Ramos (cell line): ENCODE measurements at regions not wholly inside any gene's neighbourhood (a gene's known extent, or its start where the extent isn't known, plus 50 kb on each side); places are given as distances from the start of the nearest gene placed in this dataset.

Source experiments
- in situ Hi-C: fragments of 300-500 bp; cut with MboI; formaldehyde crosslinking; loops from one replicate; pipeline ENCODE4 v1.14.3; 2022; ENCODE audit warnings: low sequenced_read_pairs; ENCODE audit not compliant: unreplicated experiment

DNA sequence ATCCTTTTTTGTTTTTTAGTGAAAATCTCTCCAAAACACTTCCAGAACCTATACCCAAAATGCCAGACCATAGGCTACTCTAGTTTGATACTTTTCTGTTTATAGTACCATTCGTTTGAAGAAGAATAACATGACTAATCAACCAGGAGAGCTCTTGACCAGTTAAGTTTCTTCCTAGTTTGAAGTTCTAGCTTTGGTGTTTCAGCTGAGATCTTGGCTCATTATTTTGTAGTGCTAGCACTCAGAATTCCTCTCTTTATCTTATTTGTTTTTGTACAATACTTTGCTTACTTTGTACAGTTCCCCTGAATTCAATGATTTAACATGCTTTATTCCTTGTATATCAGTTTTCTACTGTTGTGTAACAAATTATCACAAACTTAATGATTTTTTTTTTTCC is 911.6 kb downstream of the EFNA5 start:
- in situ Hi-C loops, result no loop called here

- in situ Hi-C loops, result no loop called here
Observed at GRCh38 chr5:106757672-106758071, 913.1 kb downstream of the EFNA5 start.

DNA sequence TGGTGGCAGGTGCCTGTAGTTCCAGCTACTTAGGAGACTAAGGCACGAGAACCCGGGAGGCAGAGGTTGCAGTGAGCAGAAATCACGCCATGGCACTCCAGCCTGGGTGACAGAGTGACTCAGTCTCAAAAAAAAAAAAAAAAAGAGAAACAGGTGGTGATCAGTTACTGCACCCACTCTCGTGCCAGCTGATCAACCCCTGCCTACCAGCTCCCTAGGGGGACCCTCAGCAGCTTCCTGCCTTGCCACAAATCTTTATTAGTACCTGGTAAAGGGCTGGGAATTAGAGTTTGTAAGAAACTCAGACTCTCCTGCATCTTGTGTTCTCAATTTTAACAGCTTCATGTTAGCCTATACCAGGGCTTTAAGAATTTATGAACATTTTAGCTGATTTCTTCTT is 914.9 kb downstream of the EFNA5 start:
- in situ Hi-C loops, result no loop called here

- in situ Hi-C loops, result no loop called here
Observed at GRCh38 chr5:106755066-106755465, 915.7 kb downstream of the EFNA5 start.

GRCh38 chr5:106749826-106750225 is 920.9 kb downstream of the EFNA5 start:
- in situ Hi-C loops, result no loop called here

- in situ Hi-C loops, result no loop called here
Observed at GRCh38 chr5:106739127-106739526, 931.6 kb downstream of the EFNA5 start.

DNA sequence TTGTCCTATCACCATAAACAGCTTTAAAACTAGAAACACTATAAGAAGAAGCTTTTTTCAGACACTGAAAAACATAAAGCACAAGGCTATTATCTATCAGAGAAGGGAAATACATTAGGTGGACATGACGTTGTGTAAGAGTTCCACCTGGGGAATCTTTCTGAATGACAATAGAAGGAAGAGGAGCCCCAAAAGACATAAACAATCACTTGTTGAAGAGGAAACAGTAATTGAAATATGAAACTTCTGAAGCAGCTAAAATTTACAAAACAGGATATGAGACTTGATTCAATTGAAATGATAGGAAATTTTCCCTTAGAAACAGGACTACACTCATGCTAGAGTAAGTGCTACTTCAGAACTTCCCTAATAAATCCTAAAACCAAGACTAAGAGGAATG is 933.6 kb downstream of the EFNA5 start:
- in situ Hi-C loops, result no loop called here

DNA sequence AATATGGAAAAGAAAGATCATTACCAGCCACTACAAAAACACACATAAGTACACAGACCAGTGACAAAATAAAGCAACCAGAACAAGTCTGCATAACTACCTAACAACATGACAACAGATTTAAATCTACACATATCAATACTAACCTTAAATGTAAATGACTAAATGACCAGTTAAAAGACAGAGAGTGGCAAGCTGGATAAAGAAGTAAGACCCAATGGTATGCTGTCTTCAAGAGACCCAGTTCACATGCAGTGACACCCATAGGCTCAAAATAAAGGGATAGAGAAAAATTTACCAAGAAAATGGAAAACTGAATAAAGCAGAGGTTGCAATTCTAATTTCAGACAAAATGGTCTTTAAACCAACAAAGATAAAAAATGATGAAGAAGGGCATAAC is 938.1 kb downstream of the EFNA5 start:
- in situ Hi-C loops, result no loop called here

DNA sequence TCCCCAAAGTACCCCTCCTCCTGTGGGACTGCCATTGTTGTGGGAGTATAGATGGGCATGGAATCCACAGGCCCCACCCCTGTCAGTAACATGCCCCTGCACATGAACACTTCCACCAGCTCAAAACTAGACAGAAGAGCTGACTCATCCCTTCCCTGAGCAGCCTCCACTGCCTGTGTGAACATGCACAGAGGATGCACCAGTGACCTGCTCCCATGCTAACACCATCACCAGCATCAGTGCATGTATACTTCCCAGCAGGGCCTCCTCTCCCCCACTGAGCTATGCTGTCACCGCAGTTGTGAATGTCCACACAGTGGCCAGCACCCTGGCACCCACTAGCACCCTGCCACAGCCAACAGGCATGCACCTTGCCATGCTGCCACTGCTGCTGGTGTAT is 939.8 kb downstream of the EFNA5 start:
- in situ Hi-C loops, result no loop called here

DNA sequence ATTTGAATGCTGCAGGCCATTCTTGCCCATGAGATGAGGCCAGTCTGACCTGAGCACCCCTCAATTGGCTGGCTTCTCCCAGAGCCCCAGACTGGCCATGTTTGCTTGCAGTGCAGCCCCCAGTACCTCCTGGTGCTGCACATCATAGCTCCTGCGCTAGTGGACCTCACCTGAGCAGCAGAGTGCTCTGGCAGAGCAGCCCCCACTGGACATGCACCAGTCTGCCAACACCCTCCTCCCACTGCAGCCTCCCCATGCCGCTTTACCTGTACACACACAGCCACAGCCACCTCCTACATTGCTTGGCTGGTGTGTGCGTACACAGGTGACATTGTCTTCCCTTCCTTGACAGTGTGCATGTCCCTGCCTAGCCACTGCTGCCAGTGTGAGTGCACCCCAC is 940.2 kb downstream of the EFNA5 start:
- in situ Hi-C loops, result no loop called here

DNA sequence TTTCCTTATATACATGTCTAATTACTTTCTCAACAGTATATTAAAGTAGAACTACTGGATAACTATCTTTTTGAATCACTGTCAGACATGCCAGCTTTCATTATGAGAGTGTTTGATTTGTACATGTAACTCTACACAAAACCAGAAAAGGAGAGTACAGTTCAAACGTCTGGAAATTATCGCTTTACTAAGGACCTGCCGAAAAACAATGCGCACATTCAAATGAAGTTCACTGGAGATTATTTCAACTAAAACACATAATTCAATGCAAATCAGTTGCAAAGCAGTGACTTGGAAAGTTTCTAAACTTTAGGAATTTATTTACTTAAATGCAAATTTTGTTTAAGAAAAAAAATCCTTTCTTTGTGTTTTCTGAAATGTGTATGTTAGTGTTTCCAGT is 942.5 kb downstream of the EFNA5 start:
- in situ Hi-C loops, result no loop called here

DNA sequence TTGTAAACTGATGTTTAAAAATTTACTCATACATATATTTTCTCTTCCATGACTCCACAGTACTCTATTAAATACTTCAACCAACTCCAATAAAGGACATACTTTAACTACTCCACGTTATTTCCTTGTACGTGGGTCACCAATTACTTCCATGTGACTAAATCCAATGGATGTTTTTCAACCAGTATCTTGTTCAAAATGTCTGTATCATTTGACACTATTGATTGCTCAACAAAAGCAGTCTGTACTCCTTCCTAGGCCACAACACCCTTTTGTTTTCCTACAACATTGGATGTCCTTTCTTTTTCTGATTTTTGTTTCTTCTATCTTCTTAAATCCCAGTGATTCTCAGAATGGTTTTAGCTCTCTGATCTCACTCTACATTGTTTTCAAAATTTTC is 943.7 kb downstream of the EFNA5 start:
- in situ Hi-C loops, result no loop called here

GRCh38 chr5:106720367-106720766 is 950.4 kb downstream of the EFNA5 start:
- in situ Hi-C loops, result no loop called here

DNA sequence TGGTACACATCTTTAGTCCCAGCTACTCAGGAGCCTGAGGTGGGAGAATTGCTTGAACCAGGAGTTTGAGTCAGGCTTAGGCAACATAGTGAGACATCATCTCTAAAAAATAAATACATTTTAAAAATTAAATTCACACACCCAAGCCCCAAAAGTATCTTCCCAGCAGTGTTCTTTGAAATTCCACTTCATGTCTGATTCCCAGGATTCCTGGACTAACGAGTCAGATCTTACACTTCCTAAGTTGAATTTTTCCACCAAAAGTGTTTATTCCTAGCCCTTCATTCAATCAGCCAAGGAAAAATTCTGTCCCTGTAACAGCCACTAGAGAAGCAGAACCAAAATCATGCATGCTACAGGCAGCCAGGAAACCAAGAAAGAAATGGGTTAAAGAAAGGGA is 970.9 kb downstream of the EFNA5 start:
- in situ Hi-C loops, result no loop called here

DNA sequence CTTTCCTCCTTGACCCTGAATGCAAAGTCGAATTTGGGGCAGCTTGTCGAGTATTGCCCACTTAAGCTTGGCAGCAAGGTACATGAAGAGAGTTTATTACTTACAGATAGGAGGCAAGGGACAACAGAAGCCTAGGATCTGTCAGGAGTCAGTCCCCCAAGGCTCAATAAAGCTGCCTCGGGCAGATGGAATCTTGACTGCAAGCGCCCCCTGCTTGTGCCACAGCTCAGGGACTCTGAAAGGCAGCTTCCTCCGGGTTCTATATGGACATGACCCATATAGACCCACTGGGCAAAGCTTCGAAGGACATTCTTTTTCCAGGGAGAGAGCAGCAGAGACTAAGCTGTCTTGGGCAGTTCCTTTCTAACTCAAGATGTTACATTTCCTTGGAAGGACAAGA is 971.5 kb downstream of the EFNA5 start:
- in situ Hi-C loops, result no loop called here

DNA sequence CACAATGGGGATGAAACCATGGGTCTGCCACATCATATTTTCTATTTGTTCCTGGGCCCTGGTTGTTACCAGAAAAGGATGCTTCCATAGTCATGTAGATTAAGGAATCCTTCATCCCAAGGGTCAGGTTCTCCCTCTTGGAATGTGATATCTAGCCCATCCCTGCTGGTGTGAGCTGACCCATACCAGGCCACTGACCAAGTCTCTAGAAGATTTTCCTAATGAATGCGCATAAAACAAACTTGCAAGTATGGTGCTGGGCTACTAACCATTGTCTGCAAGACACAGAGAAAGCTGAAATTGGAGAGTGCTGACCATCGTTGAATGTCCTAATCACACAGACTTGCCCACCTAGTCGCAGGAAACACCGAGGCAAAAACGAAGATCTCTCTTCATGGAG is 972.6 kb downstream of the EFNA5 start:
- in situ Hi-C loops, result no loop called here

DNA sequence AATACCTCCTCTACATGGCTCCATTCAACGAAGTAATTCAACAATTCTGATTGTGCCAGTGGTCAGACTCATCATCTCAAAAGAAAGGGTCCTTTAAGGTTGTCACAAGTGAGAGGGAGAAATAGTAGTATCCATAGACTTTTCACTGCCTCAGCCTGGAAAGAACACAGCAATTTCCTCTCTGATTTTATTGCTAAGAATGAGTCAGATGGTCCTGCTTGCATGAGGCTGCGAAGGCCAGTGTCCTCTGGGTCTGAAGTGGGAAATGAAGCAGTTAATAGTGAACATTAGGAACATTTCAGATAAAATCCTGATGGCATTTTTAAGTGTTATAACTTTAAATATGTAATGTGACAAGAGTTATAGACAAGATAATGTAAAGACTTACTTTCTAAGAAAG is 979.0 kb downstream of the EFNA5 start:
- in situ Hi-C loops, result no loop called here

DNA sequence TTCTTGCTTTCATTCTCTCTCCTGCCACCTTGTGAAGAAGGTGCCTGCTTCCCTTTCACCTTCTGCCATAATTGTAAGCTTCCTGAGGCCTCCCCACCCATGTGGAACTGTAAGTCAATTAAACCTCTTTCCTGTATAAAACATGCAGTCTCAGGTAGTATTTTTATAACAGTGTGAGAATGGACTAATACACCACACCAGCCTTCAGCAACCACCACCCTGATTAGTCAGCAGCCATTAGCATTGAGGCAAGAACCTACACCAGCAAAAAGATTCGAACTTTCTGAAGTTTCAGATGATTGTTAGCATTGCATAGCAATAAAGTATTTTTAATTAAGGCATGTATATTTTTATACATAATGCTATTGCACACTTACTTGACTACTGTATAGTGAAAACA is 980.2 kb downstream of the EFNA5 start:
- in situ Hi-C loops, result no loop called here

DNA sequence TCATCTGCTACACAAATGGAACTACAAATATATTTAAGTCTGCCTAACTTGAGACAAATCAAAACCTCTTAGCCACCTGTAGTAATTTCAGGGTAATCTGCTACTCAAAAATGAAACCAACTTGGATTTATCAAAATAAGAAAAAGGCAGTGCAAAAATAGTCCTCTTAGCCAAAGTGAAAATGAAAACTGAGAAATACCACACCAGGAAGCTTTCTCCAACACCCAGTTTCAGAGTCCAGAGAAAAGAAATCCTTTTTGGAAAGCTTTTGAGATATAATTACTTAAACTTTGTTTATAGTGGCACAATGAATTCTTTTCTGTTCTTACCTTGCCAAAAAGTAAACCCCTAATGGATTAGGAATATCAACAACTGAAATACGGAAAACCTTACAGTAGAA is 990.4 kb downstream of the EFNA5 start:
- in situ Hi-C loops, result no loop called here

DNA sequence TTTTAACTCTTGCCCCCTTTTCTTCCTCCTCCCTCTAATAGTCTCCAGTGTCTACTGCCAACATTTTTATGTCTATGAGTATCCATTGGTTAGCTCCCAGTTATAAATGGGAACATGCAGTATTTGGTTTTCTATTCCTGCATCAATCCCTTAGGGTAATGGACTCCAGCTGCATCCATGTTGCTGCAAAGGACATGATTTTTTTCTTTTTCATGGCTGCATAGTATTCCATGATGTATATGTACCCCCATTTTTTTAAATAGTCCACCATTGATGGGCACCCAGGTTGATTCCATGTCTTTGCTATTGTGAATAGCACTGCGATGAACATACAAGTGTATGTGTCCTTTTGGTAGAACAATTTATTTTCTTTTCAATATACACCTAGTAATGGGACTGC is 993.7 kb downstream of the EFNA5 start:
- in situ Hi-C loops, result no loop called here

DNA sequence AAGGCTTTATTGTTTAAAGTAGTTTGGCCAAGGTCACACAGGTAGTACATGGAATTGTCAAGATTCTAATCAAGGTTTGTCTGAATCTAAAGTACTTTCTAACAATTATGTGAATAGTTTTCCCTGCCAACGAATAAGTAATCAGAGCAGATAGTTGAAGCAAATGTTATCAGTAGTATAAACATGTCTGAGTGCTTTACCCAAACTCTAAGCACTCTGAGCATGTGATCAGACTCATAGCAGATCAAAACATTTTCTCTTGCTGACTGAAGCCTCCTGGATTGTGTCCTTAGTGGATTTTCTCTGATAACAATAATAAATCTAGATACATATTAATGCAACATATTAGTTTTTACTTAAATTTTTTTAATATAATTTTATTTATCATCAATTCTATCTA is 995.0 kb downstream of the EFNA5 start:
- in situ Hi-C loops, result no loop called here

DNA sequence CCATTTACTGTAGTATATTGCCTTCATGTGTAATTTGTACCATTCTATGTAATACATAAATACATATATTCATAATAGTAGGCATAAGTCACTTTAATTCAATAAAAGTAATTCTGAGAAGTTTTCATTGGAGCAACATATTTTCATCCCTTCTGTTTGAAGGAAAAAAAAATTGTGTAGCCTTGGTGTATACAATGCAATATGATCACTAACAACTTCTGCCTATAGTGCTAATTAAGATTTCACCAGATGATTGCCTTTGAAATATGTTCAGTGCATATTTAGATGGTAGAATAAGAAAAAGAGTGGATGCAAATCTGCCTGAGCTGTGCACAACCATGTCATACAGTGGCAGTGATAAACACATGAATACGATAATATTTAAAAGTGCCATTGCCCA is 996.8 kb downstream of the EFNA5 start:
- in situ Hi-C loops, result no loop called here

DNA sequence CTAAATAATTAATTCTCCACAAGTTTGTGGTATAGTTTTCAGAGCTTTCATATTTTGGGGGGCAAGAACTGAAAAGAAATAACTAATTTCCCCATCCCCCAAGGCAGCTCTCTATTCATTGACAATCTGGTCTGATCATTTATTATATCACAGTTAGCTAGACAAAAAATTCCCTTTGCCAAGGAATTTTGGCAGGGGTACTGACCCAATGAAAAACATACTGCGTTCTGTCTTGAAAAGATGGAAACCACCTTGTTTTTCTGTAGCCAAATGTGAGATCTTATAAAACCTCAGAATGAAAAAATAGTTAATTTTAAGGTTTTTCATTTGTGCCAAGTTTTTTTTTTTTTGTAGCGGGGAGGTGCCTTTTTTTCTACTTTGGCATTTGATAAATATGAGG is 1008.9 kb downstream of the EFNA5 start:
- in situ Hi-C loops, result no loop called here
